ENCODE measurements at regions not wholly inside any gene's neighbourhood (a gene's known extent, or its start where the extent isn't known, plus 50 kb on each side); places are given as distances from the start of the nearest gene placed in this dataset.

DNA sequence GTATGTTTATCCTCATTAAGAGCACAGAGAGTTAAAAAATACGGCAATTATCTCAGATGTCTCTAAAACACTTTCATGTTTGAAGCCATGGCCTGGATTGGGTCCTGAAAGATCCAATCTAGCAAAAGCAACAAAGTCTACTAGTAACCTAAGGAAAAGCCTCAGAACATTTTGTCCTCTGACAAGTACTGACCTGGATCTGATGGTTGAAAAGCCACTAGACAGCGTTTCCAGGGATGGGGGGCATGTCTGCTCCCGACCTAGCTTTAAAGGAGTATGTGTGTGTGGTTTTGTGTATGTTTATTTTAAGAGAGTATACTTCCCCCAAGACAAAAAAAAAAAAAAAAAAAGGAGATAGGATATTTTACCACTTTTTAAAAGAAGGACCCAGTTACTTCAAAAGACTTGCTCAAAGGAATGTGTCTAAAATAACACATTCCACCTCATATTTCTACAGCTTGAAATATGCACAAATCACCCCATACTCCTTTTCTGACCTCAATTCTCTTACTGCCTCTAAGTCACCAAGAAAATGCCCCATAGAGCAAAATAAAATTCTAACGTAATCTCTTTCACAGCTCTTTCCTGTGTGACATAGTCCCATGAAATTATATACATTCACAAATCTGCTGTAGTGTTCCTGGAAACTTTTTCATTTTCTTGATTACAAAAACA, 189.0 kb upstream of the TTC29 start:
- H3K4me1 Mint-ChIP-seq = no peaks in the 10 kb centered on the region
- no peak overlapping the region for H3K4me3 Mint-ChIP-seq
- H3K27me3 Mint-ChIP-seq (ENCODE audit: low read depth) = no peaks in the 10 kb centered on the region
- DNase-seq (ENCODE audit: low read depth, low spot score) = no peak
- no peak for TF ChIP-seq CTCF (conservative IDR thresholded peaks at IDR 0.05)
- H3K27ac Mint-ChIP-seq (ENCODE audit: unreplicated experiment) = no peak overlapping the region
- H3K36me3 Mint-ChIP-seq (ENCODE audit: low read depth) = no peaks in the 10 kb centered on the region
- H3K9me3 Mint-ChIP-seq = peaks cover 6% of the 10 kb centered on the region

GRCh38 chr4:147136310-147136709, 190.6 kb upstream of the TTC29 start:
- H3K27me3 Mint-ChIP-seq (ENCODE audit: low read depth) = no peaks in the 10 kb centered on the region
- no peak overlapping the region for H3K27ac Mint-ChIP-seq (ENCODE audit: unreplicated experiment)
- TF ChIP-seq CTCF (conservative IDR thresholded peaks at IDR 0.05) = no peak
- H3K36me3 Mint-ChIP-seq (ENCODE audit: low read depth) = no peaks in the 10 kb centered on the region
- H3K9me3 Mint-ChIP-seq = peaks cover 9% of the 10 kb centered on the region
- H3K4me3 Mint-ChIP-seq = no peak overlapping the region
- no peak for DNase-seq (ENCODE audit: low read depth, low spot score)
- no peaks in the 10 kb centered on the region for H3K4me1 Mint-ChIP-seq

DNA sequence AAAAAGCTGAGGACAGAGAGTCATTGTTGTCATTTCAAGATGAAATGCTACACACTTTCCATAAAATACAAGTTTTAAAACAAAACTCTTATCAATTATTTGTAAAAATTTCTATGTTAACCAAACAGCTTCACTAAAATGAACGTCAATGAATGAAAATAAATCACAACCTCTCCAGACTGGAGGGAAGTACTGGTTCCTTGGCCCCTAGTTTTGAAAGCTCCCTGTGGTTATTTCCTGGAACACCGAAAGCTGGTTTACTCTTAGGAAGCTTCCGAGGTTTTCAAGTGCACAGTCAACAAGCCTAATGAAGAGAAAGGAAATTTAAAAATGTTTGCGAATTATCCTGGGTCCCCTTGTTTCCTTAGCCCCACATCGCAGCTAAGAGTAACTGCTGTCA, 191.1 kb upstream of the TTC29 start:
- no peaks in the 10 kb centered on the region for H3K36me3 Mint-ChIP-seq (ENCODE audit: low read depth)
- no peak overlapping the region for H3K4me3 Mint-ChIP-seq
- peaks cover 7% of the 10 kb centered on the region for H3K9me3 Mint-ChIP-seq
- DNase-seq (ENCODE audit: low read depth, low spot score) = no peak
- H3K27ac Mint-ChIP-seq (ENCODE audit: unreplicated experiment) = no peak overlapping the region
- TF ChIP-seq CTCF (conservative IDR thresholded peaks at IDR 0.05) = no peak
- no peaks in the 10 kb centered on the region for H3K4me1 Mint-ChIP-seq
- no peaks in the 10 kb centered on the region for H3K27me3 Mint-ChIP-seq (ENCODE audit: low read depth)

- H3K4me1 Mint-ChIP-seq = no peaks in the 10 kb centered on the region
- no peak for DNase-seq (ENCODE audit: low read depth, low spot score)
- H3K4me3 Mint-ChIP-seq = no peak overlapping the region
- H3K36me3 Mint-ChIP-seq (ENCODE audit: low read depth) = no peaks in the 10 kb centered on the region
- H3K9me3 Mint-ChIP-seq = peaks cover 10% of the 10 kb centered on the region
- H3K27ac Mint-ChIP-seq (ENCODE audit: unreplicated experiment) = no peak overlapping the region
- TF ChIP-seq CTCF (conservative IDR thresholded peaks at IDR 0.05) = no peak
- no peaks in the 10 kb centered on the region for H3K27me3 Mint-ChIP-seq (ENCODE audit: low read depth)
Measured at GRCh38 chr4:147137280-147137679, 191.6 kb upstream of the TTC29 start.

DNA sequence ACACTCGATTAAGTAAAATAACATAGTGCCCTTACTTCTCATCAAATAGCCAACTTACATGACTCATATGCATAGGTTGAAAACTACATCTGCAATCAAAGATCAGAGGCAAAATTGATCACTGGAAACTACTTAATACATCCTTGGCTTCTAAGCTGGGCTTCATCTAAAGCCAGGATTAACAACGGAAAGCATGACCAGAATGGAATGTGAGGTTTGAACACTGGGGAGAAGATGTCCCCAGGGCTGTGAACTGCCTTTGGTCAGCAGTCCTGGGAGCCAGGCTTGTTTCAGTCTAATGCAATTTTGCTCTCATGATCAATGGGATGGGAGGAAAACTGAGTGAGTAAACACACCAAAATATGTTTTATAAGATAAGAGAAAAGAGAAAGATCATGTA, 192.5 kb upstream of the TTC29 start:
- no peaks in the 10 kb centered on the region for H3K36me3 Mint-ChIP-seq (ENCODE audit: low read depth)
- H3K4me3 Mint-ChIP-seq = no peak overlapping the region
- no peaks in the 10 kb centered on the region for H3K4me1 Mint-ChIP-seq
- no peak for TF ChIP-seq CTCF (conservative IDR thresholded peaks at IDR 0.05)
- H3K27ac Mint-ChIP-seq (ENCODE audit: unreplicated experiment) = no peak overlapping the region
- no peak for DNase-seq (ENCODE audit: low read depth, low spot score)
- no peaks in the 10 kb centered on the region for H3K27me3 Mint-ChIP-seq (ENCODE audit: low read depth)
- H3K9me3 Mint-ChIP-seq = peaks cover 10% of the 10 kb centered on the region
